22Rv1 (cell line): ENCODE measurements at regions not wholly inside any gene's neighbourhood (a gene's known extent, or its start where the extent isn't known, plus 50 kb on each side); places are given as distances from the start of the nearest gene placed in this dataset.

ENCODE experiments used
- H3K27ac ChIP-seq: fragments of 450-650 bp; 2 replicates; pipeline ENCODE4 v1.5.1; 2017
- ZFX ChIP-seq: fragments of 450-650 bp; IDR thresholded peaks from 2 replicates; pipeline ENCODE4 v1.6.1; 2017; ENCODE audit warnings: antibody characterized with exemption, borderline replicate concordance
- TF ChIP-seq, protein P1 (sequence below): fragments of 450-650 bp; IDR thresholded peaks from 2 replicates; pipeline ENCODE4 v1.5.1; 2017; ENCODE audit warnings: mild to moderate bottlenecking

GRCh38 chr2:144711630-144712549, 192.0 kb upstream of the ZEB2 start:
- TF ChIP-seq, protein P1, sequence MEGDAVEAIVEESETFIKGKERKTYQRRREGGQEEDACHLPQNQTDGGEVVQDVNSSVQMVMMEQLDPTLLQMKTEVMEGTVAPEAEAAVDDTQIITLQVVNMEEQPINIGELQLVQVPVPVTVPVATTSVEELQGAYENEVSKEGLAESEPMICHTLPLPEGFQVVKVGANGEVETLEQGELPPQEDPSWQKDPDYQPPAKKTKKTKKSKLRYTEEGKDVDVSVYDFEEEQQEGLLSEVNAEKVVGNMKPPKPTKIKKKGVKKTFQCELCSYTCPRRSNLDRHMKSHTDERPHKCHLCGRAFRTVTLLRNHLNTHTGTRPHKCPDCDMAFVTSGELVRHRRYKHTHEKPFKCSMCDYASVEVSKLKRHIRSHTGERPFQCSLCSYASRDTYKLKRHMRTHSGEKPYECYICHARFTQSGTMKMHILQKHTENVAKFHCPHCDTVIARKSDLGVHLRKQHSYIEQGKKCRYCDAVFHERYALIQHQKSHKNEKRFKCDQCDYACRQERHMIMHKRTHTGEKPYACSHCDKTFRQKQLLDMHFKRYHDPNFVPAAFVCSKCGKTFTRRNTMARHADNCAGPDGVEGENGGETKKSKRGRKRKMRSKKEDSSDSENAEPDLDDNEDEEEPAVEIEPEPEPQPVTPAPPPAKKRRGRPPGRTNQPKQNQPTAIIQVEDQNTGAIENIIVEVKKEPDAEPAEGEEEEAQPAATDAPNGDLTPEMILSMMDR, result no peak
- TF ChIP-seq ZFX, result no peak

DNA sequence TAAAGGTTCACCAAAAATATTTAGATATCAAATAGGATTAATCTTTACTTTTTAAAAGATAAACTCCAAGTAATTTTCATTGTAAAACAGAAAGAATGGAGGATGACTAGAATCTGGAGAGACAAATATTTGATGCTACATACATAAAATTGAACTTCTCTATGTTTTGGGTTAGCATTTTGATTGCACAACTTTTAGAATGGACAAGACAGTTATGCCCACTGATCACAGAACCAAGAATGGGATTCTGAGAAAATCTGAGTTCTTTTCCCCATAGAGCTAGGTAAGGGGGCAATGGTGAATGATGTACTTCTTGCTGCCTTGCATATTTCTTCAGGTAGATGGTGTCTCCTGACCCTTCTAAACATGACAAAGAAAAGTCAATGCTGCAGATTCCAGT, 191.2 kb upstream of the ZEB2 start:
- TF ChIP-seq, protein P1, result no peak
- TF ChIP-seq ZFX, result no peak
- H3K27ac ChIP-seq, result no peak overlapping the region

More at GRCh38 chr2:144711630-144712549, 192.0 kb upstream of the ZEB2 start:
- no peak overlapping the region for H3K27ac ChIP-seq

GRCh38 chr2:144708626-144709025, 188.7 kb upstream of the ZEB2 start:
- H3K27ac ChIP-seq, result no peak overlapping the region
- TF ChIP-seq ZFX, result no peak
- TF ChIP-seq, protein P1, result no peak

DNA sequence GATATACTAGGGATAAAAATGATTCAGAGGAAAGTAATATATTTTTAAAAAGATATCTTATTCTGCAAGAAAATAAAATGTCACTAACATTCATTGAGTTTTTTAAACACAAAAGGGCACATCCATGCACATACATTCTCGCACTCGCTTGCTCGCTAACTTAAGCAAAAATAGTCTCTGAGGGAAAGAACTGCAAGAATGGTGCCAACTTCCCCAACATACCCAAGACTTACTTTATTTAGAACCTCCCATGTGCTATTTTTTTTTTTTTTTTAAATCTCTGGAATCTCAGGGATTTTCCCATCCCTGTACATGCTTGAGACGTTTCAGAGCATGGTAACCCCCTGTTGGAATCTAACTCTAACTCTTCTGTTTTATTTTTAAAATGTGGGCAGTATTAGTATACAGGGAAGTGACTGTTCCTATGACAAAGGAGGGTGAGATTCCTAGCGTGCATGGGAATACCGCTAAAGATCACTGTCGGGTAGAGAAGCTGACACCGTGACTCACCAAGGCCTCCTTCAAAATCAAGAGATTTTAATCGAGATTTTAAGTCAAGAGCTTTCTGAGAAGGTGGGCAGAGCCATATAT, 187.9 kb upstream of the ZEB2 start:
- TF ChIP-seq, protein P1, result no peak
- no peak for TF ChIP-seq ZFX
- H3K27ac ChIP-seq, result no peak overlapping the region

DNA sequence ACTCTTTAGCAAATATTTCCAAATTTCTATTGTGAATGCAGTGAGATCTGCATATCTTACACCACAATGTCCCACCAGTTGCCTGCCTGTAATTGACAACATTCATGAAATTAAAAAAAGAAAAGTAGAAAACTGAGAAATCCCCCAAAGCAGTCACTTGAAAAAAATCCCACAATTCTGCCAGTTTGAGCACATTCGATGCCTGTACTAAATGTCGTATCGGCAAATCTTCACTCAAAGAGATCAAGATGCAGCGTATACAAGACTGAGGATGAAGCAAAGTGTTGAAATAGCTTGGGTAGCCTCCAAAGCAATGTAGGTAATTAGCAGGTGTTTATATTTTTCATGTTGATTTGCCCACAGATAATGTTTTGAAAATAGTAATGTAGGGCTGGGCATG, 186.7 kb upstream of the ZEB2 start:
- TF ChIP-seq ZFX, result no peak
- TF ChIP-seq, protein P1, result no peak
- no peak overlapping the region for H3K27ac ChIP-seq

GRCh38 chr2:144705328-144706245, 185.7 kb upstream of the ZEB2 start:
- TF ChIP-seq, protein P1, result no peak
- no peak for TF ChIP-seq ZFX
- no peak overlapping the region for H3K27ac ChIP-seq
